Psoas muscle (tissue), 7 donors: ENCODE measurements at regions not wholly inside any gene's neighbourhood (a gene's known extent, or its start where the extent isn't known, plus 50 kb on each side); places are given as distances from the start of the nearest gene placed in this dataset.

ENCODE experiments used
- ATAC-seq, 4 donors: fragments of 200-7000 bp; cut with Tn5 transposase; one replicate each; pipeline ENCODE4 v1.9.1; 2020; ENCODE audit warnings: moderate library complexity in 3 of 4, mild to moderate bottlenecking in 2 of 4
- DNase-seq, 2 donors: peaks; one replicate each; pipeline ENCODE4 v3.0.0-alpha.2; 2020
- H3K27ac ChIP-seq: fragments of 200-600 bp; one replicate; pipeline ENCODE4 v1.8.0; 2022
- H3K27me3 ChIP-seq, 3 donors: fragments of 200-600 bp in 1 of 3; one replicate each; pipeline versions ENCODE4 v1.6.1 to v1.8.0; 2013 to 2022; ENCODE audit warnings: low read length in 2 of 3, mild to moderate bottlenecking in 2 of 3, moderate library complexity in 1 of 3; ENCODE audit not compliant: insufficient read depth in 3 of 3
- H3K36me3 ChIP-seq, 2 donors: fragments of 200-600 bp in 1 of 2; one replicate each; pipeline versions ENCODE4 v1.6.1 to v1.8.0; 2013 to 2022; ENCODE audit warnings: low read depth in 1 of 2, mild to moderate bottlenecking in 1 of 2, moderate library complexity in 1 of 2; ENCODE audit not compliant: insufficient read depth in 1 of 2
- H3K4me1 ChIP-seq: fragments of 200-600 bp; one replicate; pipeline ENCODE4 v1.8.0; 2022
- H3K4me3 ChIP-seq: fragments of 200-600 bp; one replicate; pipeline ENCODE4 v1.8.0; 2022; ENCODE audit warnings: mild to moderate bottlenecking
- H3K9me3 ChIP-seq: fragments of 200-600 bp; one replicate; pipeline ENCODE4 v1.8.0; 2022
- CTCF ChIP-seq: fragments of 200-600 bp; IDR thresholded peaks from one replicate; pipeline ENCODE4 v1.8.0; 2022; ENCODE audit warnings: antibody characterized with exemption
- whole genome bisulfite sequencing, 3 donors: extraction: QIAGEN DNeasy Blood & Tissue Kit; methylation state at CpG; one replicate each; pipeline versions ENCODE4 v1.1.6 to v1.1.7; 2013; 5-methylcytosine and 5-hydroxymethylcytosine counted together
- intact Hi-C, 2 donors: fragments of 100-400 bp; cut with DNase I; formaldehyde crosslinking; loops; one replicate each; pipeline versions ENCODE4 v1.11.0 to v1.14.2; 2022
- donor health status: healthy with polysubstance abuse.
- donor health status: DM: no; HTN: no; CAD: no; lungs with moderate emphysema.
- donor health status: Bipolar disorder and iron deficiency.
- donor health status: healthy.
- donor health status: DM: yes; HTN: yes; CAD: no.
- donor health status: DM: no; HTN: no; CAD: no.
- donor health status: DM: yes; HTN: yes; CAD: no.

GRCh38 chr1:105122041-105122440 lies 1372.3 kb downstream of the AMY1C start:
- intact Hi-C loops: no loop called here
- no peaks in the 10 kb centered on the region for H3K36me3 ChIP-seq
- H3K27ac ChIP-seq: no peak overlapping the region
- TF ChIP-seq CTCF: no peak
- DNase-seq (no peak), ATAC-seq (no peak)
- no peaks in the 10 kb centered on the region for H3K27me3 ChIP-seq
- H3K4me1 ChIP-seq: no peaks in the 10 kb centered on the region
- WGBS, 3 donors: 75 to 88% (median 86%) methylated on average over 2 of the region's 2 CpGs
- H3K9me3 ChIP-seq: no peaks in the 10 kb centered on the region
- H3K4me3 ChIP-seq: no peak overlapping the region

GRCh38 chr1:105137543-105138457 lies 1388.1 kb downstream of the AMY1C start:
- no peak for DNase-seq
- no peaks in the 10 kb centered on the region for H3K9me3 ChIP-seq
- TF ChIP-seq CTCF: no peak
- H3K36me3 ChIP-seq: no peaks in the 10 kb centered on the region
- WGBS, 3 donors: 50 to 57% (median 52%) methylated on average over 14 of the region's 14 CpGs
- intact Hi-C loops: no loop called here
- H3K27ac ChIP-seq: no peak overlapping the region
- no peak for ATAC-seq
- H3K4me3 ChIP-seq: no peak overlapping the region
- no peaks in the 10 kb centered on the region for H3K27me3 ChIP-seq
- H3K4me1 ChIP-seq: no peaks in the 10 kb centered on the region

GRCh38 chr1:105138458-105138893 lies 1388.8 kb downstream of the AMY1C start:
- 30 to 45% (median 38%) methylated on average over 8 of the region's 8 CpGs for WGBS, 3 donors
- H3K27ac ChIP-seq: no peak overlapping the region
- intact Hi-C loops: no loop called here
- H3K27me3 ChIP-seq: no peaks in the 10 kb centered on the region
- DNase-seq (no peak), ATAC-seq (no peak)
- no peaks in the 10 kb centered on the region for H3K36me3 ChIP-seq
- no peak for TF ChIP-seq CTCF
- H3K4me3 ChIP-seq: no peak overlapping the region
- no peaks in the 10 kb centered on the region for H3K9me3 ChIP-seq
- no peaks in the 10 kb centered on the region for H3K4me1 ChIP-seq

- H3K36me3 ChIP-seq: no peaks in the 10 kb centered on the region
- no peak overlapping the region for H3K27ac ChIP-seq
- no peaks in the 10 kb centered on the region for H3K9me3 ChIP-seq
- H3K4me3 ChIP-seq: no peak overlapping the region
- DNase-seq: no peak
- H3K27me3 ChIP-seq: no peaks in the 10 kb centered on the region
- H3K4me1 ChIP-seq: no peaks in the 10 kb centered on the region
- intact Hi-C loops: no loop called here
- TF ChIP-seq CTCF: no peak
- WGBS, 3 donors: 22 to 24% (median 23%) methylated on average over 3 of the region's 3 CpGs
- no peak for ATAC-seq
These were observed 1423.1 kb downstream of the AMY1C start for GRCh38 chr1:105172788-105173187.
